Skin epidermis (tissue), 12 donors: ENCODE measurements at regions not wholly inside any gene's neighbourhood (a gene's known extent, or its start where the extent isn't known, plus 50 kb on each side); places are given as distances from the start of the nearest gene placed in this dataset.
A peak's percentile ranks its signal among the peaks of the same experiment; 100 is the strongest.
"Not testable (repeated sequence)": the region's sequence is repeated elsewhere in the genome, so short reads cannot be mapped to it uniquely, and the experiment has no call there.

ENCODE experiments used
- H3K27ac ChIP-seq, 21 experiments: fragments of 200-600 bp; sonication (generic) in 11 of 21; one replicate each; pipeline ENCODE4 v1.5.0; 2020; ENCODE audit warnings: mild to moderate bottlenecking in 3 of 21, inconsistent platforms in 2 of 21, moderate library complexity in 2 of 21
- H3K4me3 ChIP-seq, 7 experiments: fragments of 200-600 bp; sonication (generic) in 2 of 7; one replicate each; pipeline ENCODE4 v1.5.0; 2020; ENCODE audit warnings: inconsistent platforms in 2 of 7, mild to moderate bottlenecking in 2 of 7, moderate library complexity in 1 of 7

GRCh38 chr2:57370882-57371585 is 675.6 kb upstream of the VRK2 start:
- no peak overlapping the region for H3K27ac ChIP-seq
- no peak overlapping the region for H3K4me3 ChIP-seq

GRCh38 chr2:57372237-57372984 is 674.2 kb upstream of the VRK2 start:
- H3K4me3 ChIP-seq = no peak overlapping the region
- H3K27ac ChIP-seq = no peak overlapping the region

GRCh38 chr2:57373530-57373929 is 673.1 kb upstream of the VRK2 start:
- H3K4me3 ChIP-seq = no peak overlapping the region
- no peak overlapping the region for H3K27ac ChIP-seq

GRCh38 chr2:57376985-57377384 is 669.6 kb upstream of the VRK2 start:
- Histone ChIP-seq H3K27ac (no peak overlapping the region), H3K4me3 (no peak overlapping the region)

GRCh38 chr2:57386305-57386704 is 660.3 kb upstream of the VRK2 start:
- H3K4me3 ChIP-seq = no peak overlapping the region

GRCh38 chr2:57396355-57397098 is 650.1 kb upstream of the VRK2 start:
- H3K27ac ChIP-seq = no peak overlapping the region
- H3K4me3 ChIP-seq = no peak overlapping the region

More at GRCh38 chr2:57386305-57386704, 660.3 kb upstream of the VRK2 start:
- no peak overlapping the region for H3K27ac ChIP-seq

- no peak overlapping the region for H3K27ac ChIP-seq
- H3K4me3 ChIP-seq = no peak overlapping the region
Observed at GRCh38 chr2:57397550-57398360, 648.9 kb upstream of the VRK2 start.

- no peak overlapping the region for H3K27ac ChIP-seq
- H3K4me3 ChIP-seq = no peak overlapping the region
Observed at GRCh38 chr2:57399057-57399456, 647.5 kb upstream of the VRK2 start.

- H3K4me3 ChIP-seq = no peak overlapping the region
- no peak overlapping the region for H3K27ac ChIP-seq
Observed at GRCh38 chr2:57402096-57402495, 644.5 kb upstream of the VRK2 start.

GRCh38 chr2:57402755-57403154 is 643.9 kb upstream of the VRK2 start:
- no peak overlapping the region for H3K27ac ChIP-seq
- H3K4me3 ChIP-seq = no peak overlapping the region

- Histone ChIP-seq H3K4me3 (no peak overlapping the region), H3K27ac (no peak overlapping the region)
Observed at GRCh38 chr2:57407772-57408201, 638.8 kb upstream of the VRK2 start.

GRCh38 chr2:57408587-57408986 is 638.0 kb upstream of the VRK2 start:
- Histone ChIP-seq H3K27ac (no peak overlapping the region), H3K4me3 (no peak overlapping the region)

- Histone ChIP-seq H3K27ac (no peak overlapping the region), H3K4me3 (no peak overlapping the region)
Observed at GRCh38 chr2:57417007-57417406, 629.6 kb upstream of the VRK2 start.

- not testable (repeated sequence) for H3K4me3 ChIP-seq, H3K27ac ChIP-seq
Observed at GRCh38 chr2:57418859-57419346, 627.7 kb upstream of the VRK2 start.

- Histone ChIP-seq H3K27ac (no peak overlapping the region), H3K4me3 (no peak overlapping the region)
Observed at GRCh38 chr2:57429831-57430230, 616.8 kb upstream of the VRK2 start.

- no peak overlapping the region for H3K4me3 ChIP-seq
- H3K27ac ChIP-seq = no peak overlapping the region
Observed at GRCh38 chr2:57432528-57432927, 614.1 kb upstream of the VRK2 start.

- Histone ChIP-seq H3K27ac (peak overlapping the region in 1 of 21 experiments; percentile 0), H3K4me3 (no peak overlapping the region)
Observed at GRCh38 chr2:57434441-57434840, 612.2 kb upstream of the VRK2 start.

GRCh38 chr2:57434972-57435371 is 611.6 kb upstream of the VRK2 start:
- peak overlapping the region in 2 of 21 experiments; percentile 0 to 34 for H3K27ac ChIP-seq
- H3K4me3 ChIP-seq = no peak overlapping the region

GRCh38 chr2:57437077-57437476 is 609.5 kb upstream of the VRK2 start:
- H3K27ac ChIP-seq = no peak overlapping the region

GRCh38 chr2:57440437-57440836 is 606.2 kb upstream of the VRK2 start:
- H3K4me3 ChIP-seq = no peak overlapping the region

More at GRCh38 chr2:57437077-57437476, 609.5 kb upstream of the VRK2 start:
- H3K4me3 ChIP-seq = no peak overlapping the region

More at GRCh38 chr2:57440437-57440836, 606.2 kb upstream of the VRK2 start:
- no peak overlapping the region for H3K27ac ChIP-seq
